Esophagus (tissue), 2 donors: ENCODE measurements at regions not wholly inside any gene's neighbourhood (a gene's known extent, or its start where the extent isn't known, plus 50 kb on each side); places are given as distances from the start of the nearest gene placed in this dataset.
A peak's percentile ranks its signal among the peaks of the same experiment; 100 is the strongest.

Source experiments
- H3K27ac ChIP-seq, 2 donors: one replicate each; pipeline ENCODE4 v1.5.1; 2013; ENCODE audit warnings: low read depth in 2 of 2, mild to moderate bottlenecking in 2 of 2, inconsistent platforms in 1 of 2, low read length in 1 of 2, moderate library complexity in 1 of 2
- H3K27me3 ChIP-seq, 2 donors: one replicate each; pipeline ENCODE4 v1.6.1; 2013; ENCODE audit warnings: low read length in 2 of 2, control low read depth in 1 of 2, mild to moderate bottlenecking in 1 of 2; ENCODE audit not compliant: insufficient read depth in 2 of 2, control insufficient read depth in 1 of 2
- H3K36me3 ChIP-seq, 2 donors: one replicate each; pipeline ENCODE4 v1.6.1; 2013; ENCODE audit warnings: low read length in 1 of 2; ENCODE audit not compliant: control insufficient read depth in 2 of 2, insufficient read depth in 2 of 2
- H3K4me1 ChIP-seq, 2 donors: one replicate each; pipeline ENCODE4 v1.6.1; 2013; ENCODE audit warnings: low read length in 1 of 2; ENCODE audit not compliant: control insufficient read depth in 2 of 2, insufficient read depth in 2 of 2
- H3K4me3 ChIP-seq, 2 donors: one replicate each; pipeline ENCODE4 v1.5.1; 2013; ENCODE audit warnings: low read length in 2 of 2, mild to moderate bottlenecking in 2 of 2, low read depth in 1 of 2, moderate library complexity in 1 of 2
- H3K9me3 ChIP-seq, 2 donors: one replicate each; pipeline ENCODE4 v1.6.1; 2013; ENCODE audit warnings: mild to moderate bottlenecking in 2 of 2, low read depth in 1 of 2, low read length in 1 of 2, moderate library complexity in 1 of 2; ENCODE audit not compliant: control insufficient read depth in 2 of 2, insufficient read depth in 1 of 2
- WGBS, 2 donors: extraction: QIAGEN DNeasy Blood & Tissue Kit; methylation state at CpG; one replicate each; pipeline ENCODE4 v1.1.7; 2013; 5-methylcytosine and 5-hydroxymethylcytosine counted together
- donor health status: healthy with polysubstance abuse.
- donor health status: Bipolar disorder and iron deficiency.

DNA sequence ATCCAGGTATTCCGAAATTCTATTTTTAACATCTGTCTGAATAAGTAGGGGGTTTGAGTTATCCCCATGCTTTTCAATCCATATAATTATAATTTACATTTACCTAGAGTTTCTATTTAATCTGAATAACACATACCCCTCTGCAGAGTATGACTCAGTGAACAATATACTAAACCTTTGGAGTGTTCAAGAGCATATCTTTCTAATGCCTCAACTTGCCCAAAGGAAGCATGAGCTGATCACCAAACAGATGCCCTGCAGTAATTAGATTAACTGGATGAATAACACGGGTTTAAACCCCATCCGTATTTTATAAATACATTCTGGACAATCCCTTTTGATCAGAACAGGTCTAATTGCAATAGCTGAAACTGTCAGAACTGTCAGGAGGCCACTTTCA, 897.1 kb downstream of the TFAP2A start:
- no peaks in the 10 kb centered on the region for H3K36me3 ChIP-seq
- H3K9me3 ChIP-seq: no peaks in the 10 kb centered on the region
- WGBS, 2 donors: 57 to 63% methylated on average over 3 of the region's 3 CpGs
- H3K4me1 ChIP-seq: no peaks in the 10 kb centered on the region
- H3K4me3 ChIP-seq: no peak overlapping the region
- no peaks in the 10 kb centered on the region for H3K27me3 ChIP-seq
- H3K27ac ChIP-seq: no peak overlapping the region

DNA sequence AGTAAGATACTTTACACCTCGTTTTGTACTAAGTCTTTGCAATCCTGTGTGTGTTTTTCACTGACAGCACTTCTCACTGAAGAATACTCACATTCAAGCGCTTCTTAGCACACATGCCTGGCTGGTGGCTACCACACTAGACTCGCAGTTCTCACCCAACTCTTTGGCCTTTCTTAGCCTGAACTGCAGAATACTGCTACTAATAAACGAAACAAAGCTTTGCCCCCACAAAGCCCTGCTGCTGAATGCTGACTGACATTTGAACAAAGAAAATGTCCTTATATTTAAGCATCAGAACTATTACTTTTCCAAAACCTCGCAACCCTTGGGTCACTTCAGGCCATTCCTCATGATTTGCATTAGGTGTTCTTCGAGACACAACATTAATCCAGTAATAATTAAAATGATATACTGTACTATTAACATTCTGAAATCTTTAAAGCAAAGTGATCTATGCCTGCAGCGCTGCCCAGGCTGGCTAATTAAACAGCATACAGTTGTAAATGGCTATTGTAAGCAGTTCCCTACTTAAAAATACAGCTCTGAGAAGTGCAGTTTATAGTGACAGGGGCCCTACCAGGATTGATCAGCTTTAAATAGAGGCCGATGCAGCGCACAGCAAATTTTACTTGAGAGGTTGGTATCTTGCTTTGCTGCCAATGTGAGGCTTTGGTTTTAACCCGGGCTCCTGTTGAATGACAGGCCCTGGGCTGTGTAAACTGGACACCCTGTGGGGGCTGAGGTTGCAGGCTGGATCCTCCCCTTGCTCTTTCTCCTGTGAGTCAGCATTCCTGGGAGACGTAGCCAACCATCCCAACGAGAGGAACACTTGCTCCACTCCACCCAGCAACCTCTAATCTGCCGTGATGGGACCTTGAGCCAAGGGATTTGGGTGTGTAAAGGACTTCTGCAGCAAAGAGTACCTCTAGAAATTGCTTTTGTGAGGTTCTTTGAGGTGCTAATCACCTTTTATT, 899.0 kb downstream of the TFAP2A start:
- WGBS, 2 donors: 45 to 49% methylated on average over 13 of the region's 13 CpGs
- H3K9me3 ChIP-seq: no peaks in the 10 kb centered on the region
- H3K36me3 ChIP-seq: no peaks in the 10 kb centered on the region
- H3K4me3 ChIP-seq: no peak overlapping the region
- no peaks in the 10 kb centered on the region for H3K27me3 ChIP-seq
- H3K27ac ChIP-seq: peak overlapping the region; percentile 11
- H3K4me1 ChIP-seq: no peaks in the 10 kb centered on the region

DNA sequence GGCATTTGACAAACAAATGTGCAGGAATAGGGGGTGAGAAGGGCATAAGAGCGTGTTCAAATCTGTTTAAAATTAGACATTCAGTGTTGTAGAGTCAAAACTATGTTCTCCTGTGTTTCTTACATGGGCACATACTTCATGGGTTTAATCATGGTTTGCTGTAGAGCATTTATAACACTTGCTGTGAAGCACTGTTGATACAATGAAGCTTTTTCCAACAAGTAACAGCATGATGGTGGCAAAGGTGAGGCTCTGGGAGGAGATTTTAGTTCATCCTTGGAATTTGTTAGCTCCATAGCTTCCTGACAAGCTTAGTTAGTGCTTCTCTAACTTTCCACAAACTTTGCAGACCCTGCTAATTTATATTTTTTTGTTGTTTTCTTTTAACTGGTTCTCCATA, 900.7 kb downstream of the TFAP2A start:
- Histone ChIP-seq H3K27me3 (no peaks in the 10 kb centered on the region), H3K36me3 (no peaks in the 10 kb centered on the region), H3K9me3 (no peaks in the 10 kb centered on the region), H3K4me1 (no peaks in the 10 kb centered on the region), H3K27ac (peak overlapping the region in 1 of 2 donors; percentile 31), H3K4me3 (no peak overlapping the region)
- WGBS, 2 donors: 41 to 69% methylated on average over 1 of the region's 1 CpG

DNA sequence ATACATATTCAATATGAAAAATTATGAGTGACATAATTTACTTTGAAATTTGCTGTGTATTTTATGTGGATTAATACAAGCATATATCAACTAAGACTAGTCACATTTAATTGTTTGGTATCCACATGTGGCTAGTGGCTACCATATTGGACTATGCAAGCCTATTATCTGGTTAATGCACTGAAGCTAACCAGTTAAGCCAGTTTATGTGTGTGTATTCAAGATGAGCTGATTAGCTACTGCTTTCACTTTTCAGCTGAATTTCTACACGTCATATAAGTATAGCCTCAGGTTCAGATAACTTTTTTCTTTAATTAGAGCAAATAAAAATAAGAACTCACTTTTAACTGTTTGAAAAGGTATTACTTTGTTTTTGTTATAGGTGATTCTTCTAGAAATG, 903.7 kb downstream of the TFAP2A start:
- H3K27me3 ChIP-seq: no peaks in the 10 kb centered on the region
- peaks cover 0 to 3% of the 10 kb centered on the region in 2 donors for H3K9me3 ChIP-seq
- no peaks in the 10 kb centered on the region for H3K36me3 ChIP-seq
- no peak overlapping the region for H3K27ac ChIP-seq
- H3K4me1 ChIP-seq: no peaks in the 10 kb centered on the region
- no peak overlapping the region for H3K4me3 ChIP-seq
- 40 to 44% methylated on average over 1 of the region's 1 CpG for WGBS, 2 donors

DNA sequence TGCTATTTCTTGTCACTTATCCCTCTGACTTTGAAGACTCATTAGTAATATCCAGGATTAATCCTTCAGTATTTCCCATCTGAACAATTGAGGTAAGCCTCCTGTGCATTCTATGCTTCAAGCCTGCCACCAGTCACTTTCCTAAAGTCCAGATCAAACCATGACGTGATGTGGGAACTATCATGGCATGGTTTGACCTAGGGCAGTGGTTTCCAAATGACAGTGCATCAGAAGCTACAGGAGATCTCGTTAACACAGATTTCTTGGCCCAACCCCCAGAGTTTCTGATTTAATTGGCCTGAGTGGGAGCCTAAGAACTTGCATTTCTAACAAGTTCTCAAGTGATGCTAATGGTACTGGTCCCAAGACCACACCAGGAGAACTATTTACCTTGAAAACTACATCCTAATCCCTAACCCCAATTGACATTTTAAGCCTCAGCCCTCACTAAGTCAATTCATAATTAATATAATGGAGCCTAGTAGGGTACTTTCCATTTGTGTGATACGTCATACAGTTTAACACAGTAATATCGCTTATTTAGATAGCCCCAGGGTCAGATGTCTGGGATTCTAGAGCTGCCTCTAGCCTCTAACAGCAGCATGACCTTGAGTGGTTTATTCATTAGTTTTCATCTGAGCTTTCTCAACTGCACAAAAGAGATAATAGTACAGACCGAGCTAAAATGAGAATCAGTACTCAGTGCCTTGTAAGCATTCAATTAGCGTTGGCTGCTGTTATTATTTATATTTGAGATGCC, 907.6 kb downstream of the TFAP2A start:
- H3K4me3 ChIP-seq: no peak overlapping the region
- whole genome bisulfite sequencing, 2 donors: 73 to 86% methylated on average over 6 of the region's 6 CpGs
- H3K9me3 ChIP-seq: peaks cover 0 to 3% of the 10 kb centered on the region in 2 donors
- H3K4me1 ChIP-seq: no peaks in the 10 kb centered on the region
- H3K27me3 ChIP-seq: no peaks in the 10 kb centered on the region
- no peaks in the 10 kb centered on the region for H3K36me3 ChIP-seq
- no peak overlapping the region for H3K27ac ChIP-seq

DNA sequence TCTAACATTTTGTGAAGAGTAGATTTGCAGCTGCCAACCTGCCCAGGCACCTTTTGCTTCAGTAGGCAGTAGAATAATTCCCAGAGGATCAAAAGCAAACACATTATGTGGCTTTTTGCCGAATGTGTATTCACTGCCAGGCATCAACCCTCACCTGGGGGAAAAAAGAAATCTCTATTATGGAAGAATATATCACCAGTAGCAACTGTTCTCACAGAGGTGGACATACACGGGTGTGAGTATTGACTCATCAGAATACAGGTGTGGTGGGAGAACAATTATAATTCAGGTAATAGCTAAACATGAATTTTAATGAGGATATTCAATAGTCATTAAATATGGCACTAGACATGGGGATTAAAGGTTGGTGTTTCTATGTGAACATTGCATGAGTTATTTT, 910.7 kb downstream of the TFAP2A start:
- 40 to 44% methylated on average over 2 of the region's 2 CpGs for WGBS, 2 donors
- no peaks in the 10 kb centered on the region for H3K4me1 ChIP-seq
- H3K9me3 ChIP-seq: peaks cover 0 to 3% of the 10 kb centered on the region in 2 donors
- H3K36me3 ChIP-seq: no peaks in the 10 kb centered on the region
- H3K27ac ChIP-seq: no peak overlapping the region
- H3K4me3 ChIP-seq: no peak overlapping the region
- H3K27me3 ChIP-seq: no peaks in the 10 kb centered on the region

DNA sequence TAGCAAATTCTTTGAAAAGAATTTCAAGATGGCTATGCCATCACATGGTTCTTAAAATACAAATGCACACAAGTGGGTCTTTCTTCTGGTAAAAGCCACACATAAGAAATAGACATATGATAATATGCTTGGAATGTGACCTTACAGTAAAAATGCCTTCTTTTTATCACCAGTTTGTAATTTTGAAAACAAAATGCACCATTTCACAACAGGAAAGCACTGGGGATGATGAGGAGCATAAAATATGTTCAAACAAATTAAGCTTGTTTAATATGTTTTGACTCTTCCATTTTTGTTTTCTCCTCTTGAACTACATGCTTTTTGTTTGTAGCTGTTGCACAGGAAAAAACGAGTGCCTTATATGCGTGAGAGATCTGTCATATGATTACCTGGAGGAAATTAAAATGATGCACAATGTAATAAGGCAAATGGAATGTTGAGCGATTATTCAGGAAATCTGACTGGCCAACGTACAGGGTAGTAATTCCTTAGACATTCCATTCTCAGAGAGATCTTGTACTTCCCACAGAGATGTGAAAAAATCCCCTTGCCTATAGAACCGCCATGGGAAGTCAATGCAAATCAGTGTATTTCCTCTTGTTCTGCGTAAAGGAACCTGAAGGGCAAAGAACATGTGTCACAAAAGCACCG, 911.6 kb downstream of the TFAP2A start:
- Histone ChIP-seq H3K27ac (no peak overlapping the region), H3K9me3 (peaks cover 0 to 3% of the 10 kb centered on the region in 2 donors), H3K27me3 (no peaks in the 10 kb centered on the region), H3K4me1 (no peaks in the 10 kb centered on the region), H3K4me3 (no peak overlapping the region), H3K36me3 (no peaks in the 10 kb centered on the region)
- WGBS, 2 donors: 37 to 38% methylated on average over 7 of the region's 7 CpGs

DNA sequence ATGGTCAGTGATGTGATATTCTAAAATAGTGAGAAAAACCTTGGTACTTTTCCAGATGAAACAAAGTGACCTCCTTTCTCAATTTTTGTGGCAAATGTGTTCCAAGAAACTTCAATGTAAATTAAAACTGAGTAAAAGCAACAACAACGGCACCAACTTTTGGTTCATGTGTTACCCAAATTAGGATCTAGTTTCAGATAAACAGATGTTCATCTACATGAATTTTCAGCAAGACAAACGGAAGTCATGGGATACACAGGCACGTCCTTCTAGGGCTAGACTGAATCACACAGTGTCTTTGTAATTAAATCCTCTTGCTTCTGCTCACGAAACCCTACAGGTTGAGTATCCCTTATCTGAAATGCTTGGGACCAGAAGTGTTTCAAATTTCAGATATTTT, 915.2 kb downstream of the TFAP2A start:
- Histone ChIP-seq H3K27ac (no peak overlapping the region), H3K9me3 (no peaks in the 10 kb centered on the region), H3K36me3 (no peaks in the 10 kb centered on the region), H3K27me3 (no peaks in the 10 kb centered on the region), H3K4me3 (no peak overlapping the region), H3K4me1 (no peaks in the 10 kb centered on the region)
- WGBS, 2 donors: 70 to 77% methylated on average over 4 of the region's 4 CpGs

DNA sequence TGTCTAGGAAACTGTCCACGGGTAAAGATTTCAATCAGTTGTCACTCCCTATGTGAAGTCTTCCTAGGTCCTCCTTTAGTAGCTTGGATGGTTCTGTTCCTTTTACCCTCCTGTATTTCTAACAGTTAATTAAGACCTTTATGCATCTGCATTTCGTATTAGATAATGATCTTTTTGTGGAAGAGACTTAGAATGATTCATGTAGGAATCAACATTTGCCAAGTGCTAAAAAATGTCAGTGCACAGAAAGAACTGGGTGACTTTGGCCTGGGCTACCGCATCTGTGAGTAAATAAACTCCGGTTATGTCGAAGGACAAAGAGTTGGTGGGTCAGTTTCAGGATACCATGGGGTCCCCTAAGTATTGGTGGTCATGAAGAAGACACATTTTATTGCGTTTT, 918.0 kb downstream of the TFAP2A start:
- Histone ChIP-seq H3K27me3 (no peaks in the 10 kb centered on the region), H3K36me3 (no peaks in the 10 kb centered on the region), H3K27ac (no peak overlapping the region), H3K4me3 (no peak overlapping the region), H3K9me3 (no peaks in the 10 kb centered on the region), H3K4me1 (no peaks in the 10 kb centered on the region)
- 82 to 84% methylated on average over 6 of the region's 6 CpGs for WGBS, 2 donors
